ENCODE measurements at regions not wholly inside any gene's neighbourhood (a gene's known extent, or its start where the extent isn't known, plus 50 kb on each side); places are given as distances from the start of the nearest gene placed in this dataset.
"Not testable (repeated sequence)": the region's sequence is repeated elsewhere in the genome, so short reads cannot be mapped to it uniquely, and the experiment has no call there.

- no peak for DNase-seq (ENCODE audit: low spot score)
Observed at GRCh38 chr6:26175033-26175427, 87.8 kb downstream of the HFE start.

- peak; percentile 68 for DNase-seq (ENCODE audit: low spot score)
Observed at GRCh38 chr6:26175428-26176181, 88.4 kb downstream of the HFE start.

GRCh38 chr6:26179675-26180074 is 92.4 kb downstream of the HFE start:
- no peak for DNase-seq (ENCODE audit: low spot score)

GRCh38 chr6:26180346-26180745 is 93.1 kb downstream of the HFE start:
- DNase-seq (ENCODE audit: low spot score), result no peak

GRCh38 chr6:26183237-26183580 is 96.0 kb downstream of the HFE start:
- DNase-seq (ENCODE audit: low spot score), result no peak

- peak; percentile 70 for DNase-seq (ENCODE audit: low spot score)
Observed at GRCh38 chr6:26183581-26184366, 96.5 kb downstream of the HFE start.

GRCh38 chr6:26184367-26184891 is 97.2 kb downstream of the HFE start:
- no peak for DNase-seq (ENCODE audit: low spot score)

- no peak for DNase-seq (ENCODE audit: low spot score)
Observed at GRCh38 chr6:26185004-26185403, 97.8 kb downstream of the HFE start.

- DNase-seq (ENCODE audit: low spot score), result no peak
Observed at GRCh38 chr6:26185802-26186201, 98.6 kb downstream of the HFE start.

- no peak for DNase-seq (ENCODE audit: low spot score)
Observed at GRCh38 chr6:26186652-26187051, 99.4 kb downstream of the HFE start.

GRCh38 chr6:26187292-26187691 is 100.1 kb downstream of the HFE start:
- DNase-seq (ENCODE audit: low spot score), result no peak

GRCh38 chr6:26187981-26188635 is 100.9 kb downstream of the HFE start:
- DNase-seq (ENCODE audit: low spot score), result no peak

GRCh38 chr6:26191512-26191911 is 104.3 kb downstream of the HFE start:
- not testable (repeated sequence) for DNase-seq (ENCODE audit: low spot score)

GRCh38 chr6:26193467-26194328 is 106.5 kb downstream of the HFE start:
- no peak for DNase-seq (ENCODE audit: low spot score)

- no peak for DNase-seq (ENCODE audit: low spot score)
Observed at GRCh38 chr6:26194329-26194701, 107.1 kb downstream of the HFE start.

GRCh38 chr6:26194816-26195375 is 107.7 kb downstream of the HFE start:
- no peak for DNase-seq (ENCODE audit: low spot score)

GRCh38 chr6:26195376-26195923 is 108.2 kb downstream of the HFE start:
- peak; percentile 84 for DNase-seq (ENCODE audit: low spot score)

GRCh38 chr6:26195924-26196845 is 109.0 kb downstream of the HFE start:
- DNase-seq (ENCODE audit: low spot score), result no peak

- DNase-seq (ENCODE audit: low spot score), result peak; percentile 87
Observed at GRCh38 chr6:26196846-26197635, 109.8 kb downstream of the HFE start.

- no peak for DNase-seq (ENCODE audit: low spot score)
Observed at GRCh38 chr6:26197636-26197932, 110.4 kb downstream of the HFE start.

Data from kidney capillary endothelial cell (primary cell).